Neural progenitor cell (in vitro differentiated cells): ENCODE measurements at regions not wholly inside any gene's neighbourhood (a gene's known extent, or its start where the extent isn't known, plus 50 kb on each side); places are given as distances from the start of the nearest gene placed in this dataset.
A peak's percentile ranks its signal among the peaks of the same experiment; 100 is the strongest.

Source experiments
- DNase-seq: peaks from one replicate; pipeline ENCODE4 v3.0.0-alpha.2; 2016; ENCODE audit warnings: low spot score
- H2AFZ ChIP-seq: fragments of 200-600 bp; sonication (generic); replicated peaks from 2 replicates; pipeline ENCODE4 v1.6.1; 2016; ENCODE audit warnings: antibody characterized with exemption
- H3F3A ChIP-seq: fragments of 200-600 bp; sonication (generic); 2 replicates; pipeline ENCODE4 v1.6.1; 2016; ENCODE audit warnings: antibody characterized with exemption, low read depth
- H3K27ac ChIP-seq: fragments of 200-600 bp; sonication (generic); 2 replicates; pipeline ENCODE4 v1.5.1; 2016; ENCODE audit warnings: mild to moderate bottlenecking
- H3K27me3 ChIP-seq: fragments of 200-600 bp; sonication (generic); 2 replicates; pipeline ENCODE4 v1.6.1; 2016; ENCODE audit warnings: mild to moderate bottlenecking, moderate library complexity
- H3K36me3 ChIP-seq: fragments of 200-600 bp; sonication (generic); 2 replicates; pipeline ENCODE4 v1.5.1; 2016
- H3K4me1 ChIP-seq: fragments of 200-600 bp; sonication (generic); 2 replicates; pipeline ENCODE4 v1.6.1; 2016; ENCODE audit warnings: mixed run types
- H3K4me2 ChIP-seq: fragments of 200-600 bp; sonication (generic); 2 replicates; pipeline ENCODE4 v1.6.1; 2016
- H3K4me3 ChIP-seq: fragments of 200-600 bp; sonication (generic); 2 replicates; pipeline ENCODE4 v1.5.1; 2016
- H3K79me2 ChIP-seq: fragments of 200-600 bp; sonication (generic); 2 replicates; pipeline ENCODE4 v1.6.1; 2016; ENCODE audit warnings: low read depth
- H3K9ac ChIP-seq: fragments of 200-600 bp; sonication (generic); 2 replicates; pipeline ENCODE4 v1.6.1; 2016
- H3K9me3 ChIP-seq: fragments of 200-600 bp; sonication (generic); 2 replicates; pipeline ENCODE4 v1.5.1; 2016; ENCODE audit warnings: low read depth
- H4K20me1 ChIP-seq: fragments of 200-600 bp; sonication (generic); 2 replicates; pipeline ENCODE4 v1.6.1; 2016; ENCODE audit warnings: low read depth
- H3K27ac Mint-ChIP-seq: 3 replicates; pipeline ENCODE4 v1.8.0; 2021; ENCODE audit warnings: mixed read lengths
- H3K27me3 Mint-ChIP-seq: 2 replicates; pipeline ENCODE4 v1.8.0; 2022; ENCODE audit warnings: low read depth, mild to moderate bottlenecking, inconsistent platforms, moderate library complexity, mixed read lengths; ENCODE audit not compliant: insufficient read depth
- H3K36me3 Mint-ChIP-seq: 3 replicates; pipeline ENCODE4 v1.8.0; 2021; ENCODE audit warnings: mixed read lengths
- H3K4me1 Mint-ChIP-seq: 3 replicates; pipeline ENCODE4 v1.8.0; 2021; ENCODE audit warnings: mixed read lengths
- H3K4me3 Mint-ChIP-seq: 3 replicates; pipeline ENCODE4 v1.8.0; 2021; ENCODE audit warnings: mild to moderate bottlenecking, moderate library complexity, mixed read lengths
- H3K9me3 Mint-ChIP-seq: 3 replicates; pipeline ENCODE4 v1.8.0; 2020; ENCODE audit warnings: mixed read lengths
- CTCF ChIP-seq: fragments of 200-600 bp; sonication (generic); IDR thresholded peaks from 2 replicates; pipeline ENCODE4 v1.5.1; 2017; ENCODE audit warnings: antibody characterized with exemption, mild to moderate bottlenecking
- EZH2 ChIP-seq: fragments of 200-600 bp; sonication (generic); IDR thresholded peaks from 2 replicates; pipeline ENCODE4 v1.6.1; 2017; ENCODE audit warnings: antibody characterized with exemption, mild to moderate bottlenecking, moderate library complexity
- EZH2phosphoT487 ChIP-seq: fragments of 200-600 bp; sonication (generic); IDR thresholded peaks from 2 replicates; pipeline ENCODE4 v1.6.1; 2017; ENCODE audit warnings: antibody characterized with exemption

- Histone ChIP-seq H3K27ac (no peak overlapping the region), H3K4me3 (no peak overlapping the region), H3F3A (no peaks in the 10 kb centered on the region), H2AFZ (no peak overlapping the region), H3K4me1 (no peaks in the 10 kb centered on the region), H3K9ac (no peak overlapping the region), H3K36me3 (no peaks in the 10 kb centered on the region), H3K79me2 (no peaks in the 10 kb centered on the region), H3K4me2 (no peak overlapping the region), H3K9me3 (no peaks in the 10 kb centered on the region), H4K20me1 (no peaks in the 10 kb centered on the region), H3K27me3 (no peaks in the 10 kb centered on the region)
- Mint-ChIP-seq H3K36me3 (peaks cover 4% of the 10 kb centered on the region), H3K4me3 (no peak overlapping the region), H3K27ac (no peak overlapping the region), H3K4me1 (peaks cover 10% of the 10 kb centered on the region), H3K27me3 (peaks cover 19% of the 10 kb centered on the region), H3K9me3 (peaks cover 9% of the 10 kb centered on the region)
- TF ChIP-seq CTCF (no peak), EZH2phosphoT487 (no peak), EZH2 (no peak)
- no peak for DNase-seq
These were observed 111.8 kb downstream of the ASB7 start for GRCh38 chr15:100714034-100714748.

GRCh38 chr15:100714749-100715342 lies 112.5 kb downstream of the ASB7 start:
- H3K27ac ChIP-seq = no peak overlapping the region
- H3K36me3 Mint-ChIP-seq = peaks cover 3% of the 10 kb centered on the region
- DNase-seq = no peak
- H3K9me3 Mint-ChIP-seq = peaks cover 5% of the 10 kb centered on the region
- no peaks in the 10 kb centered on the region for H3K4me1 ChIP-seq
- H2AFZ ChIP-seq = no peak overlapping the region
- H3K4me1 Mint-ChIP-seq = peaks cover 10% of the 10 kb centered on the region
- no peaks in the 10 kb centered on the region for H3K79me2 ChIP-seq
- no peaks in the 10 kb centered on the region for H3F3A ChIP-seq
- H4K20me1 ChIP-seq = no peaks in the 10 kb centered on the region
- H3K4me2 ChIP-seq = no peak overlapping the region
- H3K4me3 Mint-ChIP-seq = peak overlapping the region; percentile 35
- TF ChIP-seq EZH2 (no peak), EZH2phosphoT487 (no peak), CTCF (no peak)
- no peaks in the 10 kb centered on the region for H3K9me3 ChIP-seq
- H3K4me3 ChIP-seq = no peak overlapping the region
- peak overlapping the region; percentile 37 for H3K27ac Mint-ChIP-seq
- H3K27me3 Mint-ChIP-seq = peaks cover 17% of the 10 kb centered on the region
- H3K27me3 ChIP-seq = no peaks in the 10 kb centered on the region
- no peaks in the 10 kb centered on the region for H3K36me3 ChIP-seq
- no peak overlapping the region for H3K9ac ChIP-seq

GRCh38 chr15:100715571-100716455 lies 113.4 kb downstream of the ASB7 start:
- H3K4me3 ChIP-seq = no peak overlapping the region
- peaks cover 8% of the 10 kb centered on the region for H3K27me3 Mint-ChIP-seq
- H3K4me1 ChIP-seq = no peaks in the 10 kb centered on the region
- H3K9me3 Mint-ChIP-seq = peaks cover 1% of the 10 kb centered on the region
- no peak for DNase-seq
- TF ChIP-seq EZH2 = no peak
- no peak for TF ChIP-seq CTCF
- H3K9ac ChIP-seq = no peak overlapping the region
- no peaks in the 10 kb centered on the region for H3K9me3 ChIP-seq
- no peak overlapping the region for H3K4me3 Mint-ChIP-seq
- no peaks in the 10 kb centered on the region for H3K36me3 Mint-ChIP-seq
- H3K27me3 ChIP-seq = no peaks in the 10 kb centered on the region
- no peaks in the 10 kb centered on the region for H3K79me2 ChIP-seq
- no peak overlapping the region for H3K27ac Mint-ChIP-seq
- H4K20me1 ChIP-seq = no peaks in the 10 kb centered on the region
- H2AFZ ChIP-seq = no peak overlapping the region
- H3K4me1 Mint-ChIP-seq = peaks cover 14% of the 10 kb centered on the region
- no peak overlapping the region for H3K27ac ChIP-seq
- no peaks in the 10 kb centered on the region for H3F3A ChIP-seq
- no peaks in the 10 kb centered on the region for H3K36me3 ChIP-seq
- no peak overlapping the region for H3K4me2 ChIP-seq
